K562 (cell line): ENCODE measurements at regions not wholly inside any gene's neighbourhood (a gene's known extent, or its start where the extent isn't known, plus 50 kb on each side); places are given as distances from the start of the nearest gene placed in this dataset.

ENCODE experiments used
- E4F1 ChIP-seq: fragments of 250-450 bp; sonication (Bioruptor Pico); IDR thresholded peaks from 2 replicates; pipeline ENCODE4 v1.5.0; 2021; ENCODE audit warnings: mild to moderate bottlenecking, borderline replicate concordance
- HMG20B ChIP-seq: fragments of 250-450 bp; sonication (Bioruptor Pico); IDR thresholded peaks from 2 replicates; pipeline ENCODE4 v1.5.0; 2021; ENCODE audit warnings: mild to moderate bottlenecking
- HNRNPH1 ChIP-seq: fragments of 200-400 bp; formaldehyde crosslinking; optimal IDR thresholded peaks from 2 replicates; pipeline ENCODE3; 2017; ENCODE audit warnings: low read depth, mild to moderate bottlenecking, low read length, moderate library complexity
- PCBP2 ChIP-seq: fragments of 200-400 bp; formaldehyde crosslinking; IDR thresholded peaks from 2 replicates; pipeline ENCODE4 v1.6.1; 2018; ENCODE audit warnings: low read length, low read depth, mild to moderate bottlenecking, moderate library complexity; ENCODE audit not compliant: poor library complexity, severe bottlenecking
- TAF9B ChIP-seq: fragments of 450-650 bp; IDR thresholded peaks from 2 replicates; pipeline ENCODE4 v1.6.1; 2018; ENCODE audit warnings: mild to moderate bottlenecking; ENCODE audit not compliant: partially characterized antibody
- ZNF311 ChIP-seq: fragments of 250-450 bp; sonication (Bioruptor Pico); IDR thresholded peaks from 2 replicates; pipeline ENCODE4 v1.4.0; 2020; ENCODE audit warnings: mild to moderate bottlenecking, moderate library complexity
- ZNF766 ChIP-seq: fragments of 200-800 bp; sonication (Bioruptor generic); conservative IDR thresholded peaks from 2 replicates; pipeline ENCODE4 v1.6.1; 2016; ENCODE audit warnings: missing genetic modification characterization, missing compliant biosample characterization
- TF ChIP-seq, protein P1 (sequence below): fragments of 450-650 bp; IDR thresholded peaks from 2 replicates; pipeline ENCODE4 v1.6.1; 2018; ENCODE audit warnings: mild to moderate bottlenecking, low read depth; ENCODE audit not compliant: partially characterized antibody

- TF ChIP-seq HNRNPH1 = no peak
- no peak for TF ChIP-seq PCBP2
- no peak for TF ChIP-seq E4F1 (CRISPR knock-in tag)
- TF ChIP-seq TAF9B = no peak
- no peak for TF ChIP-seq ZNF766 (CRISPR knock-in tag)
- TF ChIP-seq ZNF311 (CRISPR knock-in tag) = no peak
- TF ChIP-seq HMG20B (CRISPR knock-in tag) = no peak
- TF ChIP-seq, protein P1, sequence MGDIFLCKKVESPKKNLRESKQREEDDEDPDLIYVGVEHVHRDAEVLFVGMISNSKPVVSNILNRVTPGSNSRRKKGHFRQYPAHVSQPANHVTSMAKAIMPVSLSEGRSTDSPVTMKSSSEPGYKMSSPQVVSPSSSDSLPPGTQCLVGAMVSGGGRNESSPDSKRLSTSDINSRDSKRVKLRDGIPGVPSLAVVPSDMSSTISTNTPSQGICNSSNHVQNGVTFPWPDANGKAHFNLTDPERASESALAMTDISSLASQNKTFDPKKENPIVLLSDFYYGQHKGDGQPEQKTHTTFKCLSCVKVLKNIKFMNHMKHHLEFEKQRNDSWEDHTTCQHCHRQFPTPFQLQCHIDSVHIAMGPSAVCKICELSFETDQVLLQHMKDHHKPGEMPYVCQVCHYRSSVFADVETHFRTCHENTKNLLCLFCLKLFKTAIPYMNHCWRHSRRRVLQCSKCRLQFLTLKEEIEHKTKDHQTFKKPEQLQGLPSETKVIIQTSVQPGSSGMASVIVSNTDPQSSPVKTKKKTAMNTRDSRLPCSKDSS = no peak
These were observed 1658.2 kb upstream of the PIK3C3 start (continued) for GRCh38 chr18:40296717-40297413.
